Left kidney (tissue), 1 donor: ENCODE measurements at regions not wholly inside any gene's neighbourhood (a gene's known extent, or its start where the extent isn't known, plus 50 kb on each side); places are given as distances from the start of the nearest gene placed in this dataset.
"Not testable (repeated sequence)": the region's sequence is repeated elsewhere in the genome, so short reads cannot be mapped to it uniquely, and the experiment has no call there.

Experiments
- DNase-seq: peaks from one replicate; pipeline ENCODE4 v3.0.0-alpha.2; 2013

GRCh38 chr14:40691066-40691465 lies 915.6 kb upstream of the LRFN5 start:
- DNase-seq = no peak

DNA sequence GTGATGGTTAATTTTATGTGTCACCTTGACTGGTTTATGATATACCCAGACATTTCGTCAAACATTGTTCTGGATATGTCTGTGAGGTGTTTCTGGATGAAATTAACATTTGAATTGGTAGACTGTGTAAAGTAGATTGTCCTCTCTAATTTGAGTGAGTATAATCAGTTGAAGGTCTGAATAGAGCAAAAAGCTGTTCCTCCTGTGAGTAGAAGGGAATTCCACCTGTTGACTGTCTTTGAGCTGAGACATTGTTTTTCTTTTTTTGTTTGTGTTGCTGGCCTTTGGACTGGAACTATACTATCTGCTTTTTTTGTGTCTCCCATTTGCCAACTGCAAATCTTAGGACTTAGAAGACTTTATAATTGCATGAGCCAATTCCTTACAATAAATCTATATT lies 920.9 kb upstream of the LRFN5 start:
- DNase-seq = no peak

DNA sequence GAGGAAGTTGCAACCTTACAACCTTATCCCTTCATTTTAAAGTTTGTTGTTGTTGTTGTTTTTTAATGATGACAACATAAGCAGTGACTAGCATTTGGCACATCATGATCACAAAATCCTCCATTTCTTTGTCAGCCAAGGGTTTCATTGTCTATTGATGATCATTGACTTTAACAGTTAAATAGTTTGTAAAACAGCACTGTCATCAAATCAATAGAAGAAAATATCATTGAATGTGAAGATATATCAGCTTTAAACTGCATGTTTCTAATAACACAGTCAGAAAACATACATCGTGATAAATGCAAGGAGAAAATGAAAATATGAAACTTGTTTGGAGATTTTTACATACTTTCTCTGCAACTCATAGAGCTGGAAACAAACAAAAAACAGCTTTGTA lies 922.3 kb upstream of the LRFN5 start:
- no peak for DNase-seq

DNA sequence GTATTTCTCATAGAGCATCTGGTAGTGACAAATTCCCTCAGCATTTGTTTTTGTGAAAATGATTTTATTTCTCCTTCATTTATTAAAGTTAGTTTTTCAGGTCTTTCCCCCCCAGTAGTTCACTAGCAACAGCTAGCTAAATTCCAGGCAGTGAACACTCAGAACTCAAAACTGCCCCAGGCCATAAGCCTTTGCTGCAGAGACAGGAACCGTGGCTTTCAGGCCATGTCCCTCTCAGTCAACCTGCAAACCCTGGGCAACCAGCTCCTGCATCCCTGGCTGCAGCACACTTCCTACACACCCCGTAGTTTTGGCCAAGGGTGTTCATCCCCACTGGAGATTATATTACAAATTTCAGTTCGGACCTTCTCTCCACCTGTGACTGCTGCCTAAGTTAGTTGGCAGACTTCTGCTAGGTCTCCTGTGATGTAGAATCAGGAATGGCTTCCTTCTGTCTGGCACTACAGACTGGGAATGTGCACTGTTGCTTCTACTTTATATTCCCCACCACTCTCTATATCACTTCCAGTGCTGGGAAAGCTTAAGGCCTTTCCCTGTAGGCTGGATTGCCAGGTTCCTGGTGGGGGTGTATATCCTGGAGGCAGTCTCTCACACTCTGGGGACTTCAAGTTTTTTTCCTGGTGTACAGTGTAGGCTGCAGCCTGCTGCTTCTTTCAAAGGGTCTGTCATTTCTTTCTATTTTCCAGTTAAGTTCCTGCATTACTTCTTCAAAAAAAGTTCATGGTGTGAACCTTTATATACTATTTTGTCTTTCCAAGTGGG lies 924.4 kb upstream of the LRFN5 start:
- DNase-seq = no peak

GRCh38 chr14:40679256-40679655 lies 927.4 kb upstream of the LRFN5 start:
- DNase-seq = no peak

- DNase-seq = not testable (repeated sequence)
Measured at GRCh38 chr14:40677206-40677605, 929.5 kb upstream of the LRFN5 start.

- DNase-seq = no peak
Measured at GRCh38 chr14:40674502-40674901, 932.2 kb upstream of the LRFN5 start.

GRCh38 chr14:40656311-40656710 lies 950.4 kb upstream of the LRFN5 start:
- no peak for DNase-seq

DNA sequence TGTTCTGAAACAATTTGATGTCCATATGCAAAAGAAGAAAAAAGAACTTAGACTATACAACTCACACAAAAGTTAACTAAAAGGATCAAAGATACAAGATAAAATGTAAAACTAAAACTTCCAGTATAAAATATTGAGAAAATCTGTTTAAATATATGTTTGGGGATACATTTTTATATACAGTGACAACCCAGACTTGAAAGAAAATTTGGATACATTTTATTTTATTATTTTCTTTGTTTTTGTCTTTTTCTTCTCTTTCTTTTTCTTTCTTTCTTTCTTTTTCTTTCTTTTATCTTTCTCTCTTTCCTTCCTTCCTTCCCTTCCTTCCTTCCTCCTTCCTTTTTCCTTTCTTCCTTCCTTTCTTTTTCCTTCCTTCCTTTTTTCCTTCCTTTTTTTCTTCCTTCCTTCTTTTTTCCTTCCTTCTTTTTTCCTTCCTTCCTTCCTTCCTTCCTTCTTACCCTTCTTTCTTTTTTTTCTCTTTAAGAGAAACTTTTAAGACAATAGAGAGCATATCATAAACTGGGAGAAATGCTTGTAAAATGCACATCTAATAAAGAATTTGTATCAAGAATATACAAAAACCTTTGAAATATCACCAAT lies 954.5 kb upstream of the LRFN5 start:
- no peak for DNase-seq

GRCh38 chr14:40630471-40630870 lies 976.2 kb upstream of the LRFN5 start:
- DNase-seq = no peak

DNA sequence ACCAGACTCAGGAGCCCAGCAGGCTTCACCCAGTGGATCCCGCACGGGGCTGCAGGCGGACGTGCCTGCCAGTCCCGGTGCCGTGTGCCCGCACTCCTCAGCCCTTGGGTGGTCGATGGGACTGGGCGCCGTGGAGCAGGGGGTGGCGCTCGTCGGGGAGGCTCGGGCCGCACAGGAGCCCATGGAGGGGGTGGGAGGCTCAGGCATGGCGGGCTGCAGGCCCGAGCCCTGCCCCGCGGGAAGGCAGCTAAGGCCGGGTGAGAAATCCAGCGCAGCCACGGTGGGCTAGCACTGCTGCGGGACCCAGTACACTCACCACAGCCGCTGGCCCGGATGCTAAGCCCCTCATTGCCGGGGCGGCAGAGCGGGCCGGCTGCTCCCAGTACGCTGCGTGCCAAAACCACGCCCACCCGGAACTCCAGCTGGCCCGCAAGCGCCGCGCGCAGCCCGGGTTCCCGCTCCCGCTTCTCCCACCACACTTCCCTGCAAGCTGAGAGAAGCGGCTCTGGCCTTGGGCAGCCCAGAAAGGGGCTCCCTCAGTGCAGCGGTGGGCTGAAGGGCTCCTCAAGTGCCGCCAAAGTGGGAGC lies 977.0 kb upstream of the LRFN5 start:
- DNase-seq = not testable (repeated sequence)

DNA sequence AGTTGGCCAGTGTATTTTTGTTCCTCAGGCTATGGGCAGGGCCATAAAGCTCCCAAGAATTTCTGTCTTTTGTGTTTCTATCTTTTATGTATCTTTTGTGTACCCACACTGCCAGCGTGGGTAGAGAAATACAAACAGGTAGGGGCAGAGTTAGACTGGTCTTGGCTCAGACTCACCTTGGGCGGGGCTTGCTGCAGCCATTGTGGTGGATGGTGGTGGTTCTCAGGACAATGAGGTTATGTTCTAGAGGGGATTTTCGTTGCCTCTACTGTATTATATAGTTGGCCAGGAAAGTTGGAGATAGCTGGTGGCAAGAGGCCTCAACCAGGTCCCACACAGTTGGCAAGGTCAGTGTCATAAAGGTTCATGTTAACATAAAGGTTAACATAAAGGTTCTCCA lies 977.5 kb upstream of the LRFN5 start:
- no peak for DNase-seq

DNA sequence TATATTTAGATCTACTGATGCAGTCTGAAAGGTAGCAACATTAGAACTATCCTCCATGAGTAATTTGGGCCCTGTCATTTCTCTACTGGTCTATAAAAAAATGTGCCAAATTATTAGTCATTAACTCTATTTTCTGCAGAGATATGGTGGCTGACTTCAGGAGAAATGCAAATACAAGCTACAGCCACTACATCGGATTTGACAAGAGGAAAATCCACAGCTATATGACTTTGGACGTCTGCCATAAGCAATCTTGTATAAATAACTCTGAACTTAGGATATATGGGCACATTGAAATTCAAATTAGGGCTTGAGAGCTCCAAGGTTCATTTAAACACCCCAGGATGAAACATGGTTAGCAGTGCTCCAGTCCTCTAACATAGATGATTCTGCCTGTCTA lies 983.0 kb upstream of the LRFN5 start:
- DNase-seq = no peak

- DNase-seq = no peak
Measured at GRCh38 chr14:40618225-40618898, 988.3 kb upstream of the LRFN5 start.

DNA sequence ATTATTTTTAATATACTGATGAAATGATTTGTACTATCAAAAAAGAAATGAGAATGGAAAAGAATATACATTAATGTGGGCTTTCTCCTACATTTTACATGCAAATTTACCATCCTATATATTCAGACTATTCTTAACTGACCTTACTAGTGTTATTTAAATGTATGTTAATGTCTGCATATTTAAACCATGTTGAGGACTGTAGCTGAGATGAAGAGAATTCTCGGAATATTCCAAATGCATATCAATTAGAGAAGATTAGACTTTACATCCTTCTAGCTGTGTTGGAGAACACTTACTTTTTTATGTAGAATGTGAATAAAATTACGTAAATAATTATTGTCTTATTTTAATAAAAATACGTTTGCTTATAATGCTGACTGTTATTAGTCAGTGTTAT lies 990.1 kb upstream of the LRFN5 start:
- DNase-seq = no peak

DNA sequence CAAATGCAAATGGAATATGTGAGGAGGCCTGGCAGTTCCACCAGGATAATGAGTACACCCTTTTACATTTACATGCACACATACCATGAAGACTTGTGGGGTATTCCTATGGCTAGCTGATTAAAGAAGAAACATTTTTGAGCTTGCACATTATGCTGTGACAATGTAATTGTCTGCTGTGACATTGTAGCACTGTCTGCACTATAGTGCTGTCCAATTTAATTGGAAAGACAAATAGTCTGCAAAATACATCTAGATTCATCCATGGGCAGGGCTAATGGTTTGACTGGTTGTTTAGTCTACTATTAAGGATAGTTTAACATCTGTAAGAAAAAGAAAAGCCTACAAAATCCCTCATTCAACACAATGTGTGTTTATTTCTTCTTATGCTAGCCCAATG lies 1005.6 kb upstream of the LRFN5 start:
- no peak for DNase-seq

DNA sequence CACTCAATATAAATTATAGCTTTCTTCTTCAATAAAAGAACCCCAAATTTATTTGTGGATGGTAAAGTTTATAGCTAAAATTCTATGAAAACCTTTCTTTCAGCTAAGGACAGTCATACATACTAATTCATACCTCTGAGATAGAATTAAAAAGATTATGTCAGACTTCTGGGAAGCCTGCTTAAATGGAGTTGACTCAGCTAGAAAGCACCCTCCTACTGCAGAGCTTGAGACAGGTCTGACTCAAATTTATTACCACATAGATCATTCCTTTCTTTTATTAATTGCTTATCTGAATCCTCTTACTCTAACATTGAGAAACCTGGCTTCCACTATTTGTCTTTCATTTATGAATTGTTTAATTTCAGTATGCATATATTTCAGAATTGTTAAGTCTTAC lies 1007.0 kb upstream of the LRFN5 start:
- no peak for DNase-seq

GRCh38 chr14:40581264-40581663 lies 1025.4 kb upstream of the LRFN5 start:
- DNase-seq = no peak

GRCh38 chr14:40576880-40577478 lies 1029.7 kb upstream of the LRFN5 start:
- DNase-seq = no peak

GRCh38 chr14:40574780-40575179 lies 1031.9 kb upstream of the LRFN5 start:
- no peak for DNase-seq

DNA sequence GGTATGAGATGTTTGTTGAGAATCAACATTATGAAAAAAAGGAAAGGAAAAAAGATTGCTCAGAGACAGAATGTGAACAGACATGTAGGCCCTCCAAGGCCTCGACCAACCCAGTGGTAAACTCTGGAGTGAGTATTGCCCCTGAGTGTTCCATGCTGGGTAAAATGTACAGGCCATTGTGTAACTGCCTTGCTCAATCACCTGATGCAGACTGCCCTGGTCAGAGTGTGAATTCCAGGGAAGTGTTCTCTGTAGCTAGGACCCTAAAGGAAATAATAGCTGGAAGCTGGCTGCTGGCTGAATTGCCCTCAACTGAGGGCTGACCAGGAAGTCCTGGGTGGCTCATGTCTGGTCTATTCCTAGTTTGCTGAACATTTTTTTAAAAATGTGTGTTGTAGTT lies 1081.4 kb upstream of the LRFN5 start:
- DNase-seq = no peak

DNA sequence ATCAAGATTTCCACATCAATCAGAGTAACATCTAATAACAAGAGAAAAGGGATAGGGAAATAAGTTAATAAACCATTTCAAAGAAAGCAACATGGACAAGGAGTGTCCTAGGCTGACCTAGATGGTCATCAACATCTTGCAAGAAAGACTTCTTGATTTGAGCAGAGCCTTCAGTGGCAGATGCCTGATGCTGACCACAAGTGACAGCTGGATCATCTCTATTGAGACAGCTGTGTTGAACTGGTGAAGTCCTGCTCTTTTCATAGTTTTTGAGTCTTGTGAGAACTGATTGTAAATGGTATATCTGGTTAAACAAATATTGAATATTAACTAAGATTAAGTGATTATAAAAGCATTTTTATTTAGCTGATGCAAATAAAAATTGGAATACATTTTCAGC lies 1083.6 kb upstream of the LRFN5 start:
- DNase-seq = no peak

GRCh38 chr14:40494483-40494882 lies 1062.2 kb upstream of the FBXO33 start:
- no peak for DNase-seq
